HG02885 (cell line): ENCODE measurements at regions not wholly inside any gene's neighbourhood (a gene's known extent, or its start where the extent isn't known, plus 50 kb on each side); places are given as distances from the start of the nearest gene placed in this dataset.

Source experiments
- ATAC-seq: cut with Tn5 transposase; IDR thresholded peaks from one replicate; pipeline ENCODE4 v1.9.1; 2021; ENCODE audit warnings: mild to moderate bottlenecking; ENCODE audit not compliant: unreplicated experiment, poor library complexity

DNA sequence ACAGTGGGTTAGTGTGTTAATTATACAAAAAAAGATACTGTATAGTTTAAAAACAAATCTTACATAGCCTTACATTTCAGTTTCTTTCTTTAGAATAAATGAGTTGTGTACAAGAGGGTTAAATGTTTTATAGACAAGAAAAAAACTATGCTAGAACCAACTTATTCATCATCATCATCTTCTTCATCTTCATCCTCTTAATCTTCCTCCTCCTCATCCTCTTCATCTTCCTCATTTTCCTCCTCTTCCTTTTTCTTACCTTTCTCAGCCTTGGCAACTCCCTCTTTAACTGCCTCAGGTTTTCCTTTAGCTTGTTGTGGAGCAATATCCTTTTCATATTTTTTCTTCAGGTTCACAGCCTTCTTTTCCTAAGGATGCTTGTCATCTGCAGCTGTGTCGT is 53.7 kb downstream of the RPS12 start:
- no peak for ATAC-seq

GRCh38 chr6:132872923-132873322 is 58.6 kb downstream of the RPS12 start:
- ATAC-seq = peak; percentile 100

GRCh38 chr6:132877003-132877402 is 62.6 kb downstream of the RPS12 start:
- ATAC-seq = no peak

- ATAC-seq = no peak
Observed at GRCh38 chr6:132887204-132887603, 72.8 kb downstream of the RPS12 start.

DNA sequence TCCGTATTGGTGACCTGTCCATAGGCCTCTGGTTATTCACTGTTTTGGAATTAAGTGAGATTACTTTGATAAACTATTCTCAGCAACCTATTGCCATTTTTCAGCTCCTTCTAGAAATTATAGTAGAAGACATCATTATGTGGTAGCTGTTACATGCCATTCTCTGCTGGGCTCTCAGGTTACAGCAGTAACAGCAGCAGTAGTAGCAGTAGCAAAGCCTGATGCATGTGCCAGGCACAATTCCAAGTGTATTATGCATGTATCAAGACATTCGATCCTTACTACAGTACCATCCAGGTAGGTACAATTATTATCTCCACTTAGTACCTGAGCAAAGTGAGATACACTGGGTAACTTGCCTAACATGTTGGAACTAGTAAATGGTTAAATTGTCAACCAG is 74.3 kb downstream of the RPS12 start:
- ATAC-seq = no peak

GRCh38 chr6:132892929-132893771 is 78.8 kb downstream of the RPS12 start:
- no peak for ATAC-seq

DNA sequence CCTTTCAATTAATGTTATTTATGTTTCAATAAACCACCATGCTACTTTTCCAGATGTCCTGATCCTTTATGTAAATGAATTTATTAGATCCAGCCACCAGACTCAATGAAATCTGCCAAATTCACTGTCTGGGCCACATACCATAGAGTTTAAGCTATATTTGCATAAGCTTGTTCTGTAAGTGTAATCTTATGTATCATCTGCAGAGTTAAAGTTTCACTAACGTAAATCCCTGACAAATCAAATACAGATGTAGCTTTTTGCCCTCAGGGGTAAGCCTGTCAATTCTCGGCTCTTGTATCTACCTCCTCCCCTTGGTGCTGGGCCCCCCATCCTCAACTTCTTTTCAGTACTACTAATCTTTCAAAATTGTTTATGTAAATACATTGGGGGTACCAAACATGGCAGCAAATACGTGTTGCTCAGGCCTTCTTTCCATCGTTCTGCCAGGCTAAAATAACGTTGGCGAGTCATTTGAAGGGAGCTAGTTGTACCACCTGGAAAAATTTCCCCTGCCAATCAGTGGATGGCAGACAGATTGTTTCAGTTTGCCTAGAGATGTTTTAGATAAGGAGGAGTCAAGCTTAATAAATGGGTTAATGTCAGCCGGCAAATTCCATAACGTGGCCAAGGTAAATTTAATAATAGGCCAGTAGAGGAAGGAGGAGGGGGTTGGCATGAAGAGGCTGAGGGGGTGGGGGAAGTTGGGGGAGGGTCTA is 79.6 kb downstream of the RPS12 start:
- ATAC-seq = no peak

DNA sequence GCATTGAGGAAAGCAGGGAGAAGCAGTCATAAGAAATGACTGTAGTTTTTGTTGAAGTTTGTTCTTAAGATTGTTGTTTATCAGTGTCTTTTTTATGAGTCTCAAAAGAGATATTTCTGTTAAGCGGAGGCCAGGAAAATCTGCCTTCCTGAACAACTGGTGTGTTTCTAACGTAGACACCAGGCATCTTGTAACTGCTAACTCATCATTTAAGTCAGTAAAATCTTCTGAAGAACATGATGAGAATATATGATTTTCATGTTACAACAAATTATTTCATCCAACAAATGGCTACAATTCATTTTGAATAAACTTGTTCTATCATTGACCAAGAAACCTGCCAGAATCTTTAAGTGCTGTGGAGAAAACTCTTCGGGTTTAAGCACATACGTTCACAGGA is 84.0 kb downstream of the RPS12 start:
- ATAC-seq = no peak

DNA sequence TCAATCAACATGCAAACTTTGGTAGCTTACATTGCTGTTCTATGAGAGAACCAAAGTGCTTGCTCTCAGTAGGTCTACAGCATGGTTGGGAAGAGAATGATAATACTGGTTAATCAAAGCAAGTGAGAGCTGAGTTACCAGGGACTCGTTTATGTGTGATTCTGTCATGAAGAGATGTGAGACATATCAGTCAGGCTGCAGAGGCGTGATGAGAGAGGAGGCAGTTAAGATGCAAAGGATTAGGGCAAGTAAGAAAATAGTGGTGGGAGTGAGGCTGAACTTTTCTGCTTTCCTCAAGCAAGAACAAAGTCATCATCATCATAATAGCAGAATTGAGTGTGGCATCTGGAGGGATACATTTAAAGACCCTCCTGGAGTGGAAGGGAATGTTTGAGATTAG is 86.5 kb downstream of the RPS12 start:
- ATAC-seq = no peak

DNA sequence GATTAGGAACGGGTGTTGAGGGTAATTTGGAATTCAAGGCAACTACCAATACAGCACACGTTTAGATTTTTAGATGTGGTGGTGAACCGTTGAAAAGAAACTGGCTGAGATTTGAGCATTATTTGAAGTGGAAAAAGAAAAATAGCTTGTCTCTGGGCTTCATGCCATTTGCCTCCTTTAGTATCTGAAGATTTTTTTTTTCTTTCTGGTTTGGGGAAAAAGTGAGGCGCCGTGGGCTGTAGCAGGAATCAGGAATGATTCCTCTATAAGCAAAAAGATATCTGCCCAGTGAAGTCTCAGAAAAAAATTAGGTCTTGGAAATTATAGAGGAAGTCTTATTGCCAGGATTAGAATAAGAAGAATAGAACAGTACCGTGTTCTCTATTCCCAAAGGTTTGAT is 88.5 kb downstream of the RPS12 start:
- no peak for ATAC-seq

GRCh38 chr6:132907231-132907630 is 92.9 kb downstream of the RPS12 start:
- no peak for ATAC-seq

- no peak for ATAC-seq
Observed at GRCh38 chr6:132907914-132908313, 93.5 kb downstream of the RPS12 start.

DNA sequence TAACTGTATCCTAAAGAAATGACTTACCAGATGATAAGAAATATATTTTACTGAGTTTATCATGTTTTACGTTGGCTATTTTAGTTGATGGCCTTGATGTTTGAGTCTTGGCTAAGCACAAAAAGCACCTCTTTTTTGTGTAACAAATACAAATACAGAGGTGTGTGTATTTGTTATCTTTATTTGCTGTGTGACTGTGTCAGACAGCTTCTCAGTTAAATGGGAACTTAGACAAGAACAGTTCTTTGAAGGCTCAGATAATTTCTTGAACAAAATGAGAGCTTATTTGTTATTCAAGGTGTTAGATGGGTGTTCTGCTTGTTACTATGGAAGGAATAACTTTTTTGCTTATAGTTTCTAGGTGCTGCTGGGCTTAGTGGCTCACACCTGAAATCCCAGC is 95.4 kb downstream of the RPS12 start:
- no peak for ATAC-seq

DNA sequence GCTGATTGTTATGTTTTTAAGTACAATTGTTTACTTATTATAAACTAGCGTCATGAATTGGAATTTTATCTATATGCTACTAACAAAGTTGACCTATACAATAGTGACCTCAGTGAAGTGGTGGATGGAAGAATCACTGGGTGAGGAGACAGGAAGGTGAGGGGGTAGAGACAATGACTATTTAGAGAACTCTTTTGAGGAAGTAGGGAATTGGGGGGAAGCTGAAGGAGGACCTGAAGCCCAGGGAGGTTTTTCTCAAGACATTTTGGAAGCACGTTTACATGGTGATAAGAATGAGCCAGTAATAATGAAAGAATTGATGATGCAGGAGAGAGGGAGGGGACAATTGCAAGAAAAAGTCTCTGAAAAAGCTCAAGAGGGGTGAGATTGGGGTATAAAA is 96.4 kb downstream of the RPS12 start:
- no peak for ATAC-seq

- no peak for ATAC-seq
Observed at GRCh38 chr6:132919045-132919860, 104.9 kb downstream of the RPS12 start.

DNA sequence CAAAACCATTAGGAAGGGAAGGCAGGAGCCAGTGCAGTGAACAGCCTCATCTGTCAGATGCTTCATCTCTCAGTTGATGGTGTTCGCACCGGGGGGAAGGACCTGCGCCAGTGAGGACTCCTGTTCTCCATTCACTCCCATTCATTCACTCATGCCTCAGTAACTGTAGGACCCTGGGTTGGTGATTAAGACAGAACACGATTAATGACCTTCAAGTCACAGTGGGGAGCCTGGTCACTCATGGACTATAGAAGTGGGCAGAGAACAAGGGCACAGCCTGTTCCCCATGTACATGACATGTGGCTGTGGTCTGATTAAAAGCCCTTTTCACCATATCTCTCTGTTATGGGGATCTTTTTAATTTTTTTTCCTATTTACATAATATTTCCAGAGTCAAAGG is 113.3 kb downstream of the RPS12 start:
- no peak for ATAC-seq

DNA sequence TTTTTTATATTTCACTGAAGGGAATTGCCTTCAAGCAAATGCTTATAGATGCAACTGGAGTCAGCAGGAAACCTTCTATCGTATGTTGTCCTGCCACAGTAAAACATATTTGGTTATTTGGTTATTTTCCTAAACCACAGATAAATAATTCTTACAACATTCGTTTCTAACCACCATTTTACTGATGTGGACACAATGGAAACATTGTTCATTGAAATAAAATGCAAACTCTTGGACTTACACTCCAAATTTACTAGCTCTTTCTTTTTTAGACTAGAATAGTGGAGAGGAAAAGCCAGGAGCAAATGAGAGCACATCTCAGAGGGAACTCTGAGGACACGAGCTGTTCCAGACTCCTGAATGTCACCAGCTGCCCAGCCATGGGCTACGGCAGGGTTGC is 114.8 kb downstream of the RPS12 start:
- ATAC-seq = no peak

DNA sequence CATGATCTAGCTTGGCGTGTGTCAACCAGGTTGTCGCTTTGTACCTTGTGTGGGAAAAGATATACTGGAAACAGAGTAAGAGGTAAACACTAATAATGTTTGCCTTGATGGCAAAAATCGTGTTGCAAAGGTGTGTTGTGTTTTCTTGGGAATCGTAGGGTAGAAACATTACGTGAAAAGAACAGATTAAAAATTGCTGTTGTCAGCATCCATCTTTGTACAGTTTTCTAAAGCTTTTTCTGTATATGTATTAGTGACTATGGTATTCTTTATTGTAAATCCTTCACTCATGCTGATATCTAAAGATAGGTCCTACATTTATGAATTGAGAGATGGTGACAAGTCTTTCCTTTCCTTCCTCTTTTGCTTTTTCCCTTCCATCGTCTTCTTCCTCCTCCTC is 116.9 kb downstream of the RPS12 start:
- no peak for ATAC-seq

DNA sequence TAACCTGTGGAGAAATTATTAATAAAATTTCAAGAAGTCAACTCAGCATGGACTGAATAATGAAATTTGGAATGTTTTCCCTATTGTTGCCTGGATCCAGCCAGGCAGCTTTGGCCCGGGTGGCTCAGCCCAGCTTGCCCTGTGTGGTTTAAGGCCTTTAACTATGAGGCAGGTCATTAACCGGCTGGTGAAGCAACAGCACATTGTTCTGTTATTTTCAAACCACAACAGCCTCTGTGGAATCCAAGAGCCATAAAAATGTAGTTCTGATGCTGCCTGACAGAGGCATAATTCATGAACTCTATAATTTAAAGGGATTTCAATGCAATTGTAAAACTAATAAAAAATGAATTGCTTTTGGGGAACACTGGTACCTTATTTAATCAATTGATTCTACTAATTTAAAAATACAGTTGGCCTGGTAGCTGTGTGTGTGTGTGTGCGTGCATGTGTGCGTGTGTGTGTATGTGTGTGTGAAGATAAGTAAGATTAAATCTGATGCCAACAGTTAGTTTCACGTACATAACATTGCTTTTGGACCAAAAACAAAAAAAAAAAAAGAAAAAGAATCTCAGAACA is 117.7 kb downstream of the RPS12 start:
- no peak for ATAC-seq

- ATAC-seq = no peak
Observed at GRCh38 chr6:132932588-132932987, 118.2 kb downstream of the RPS12 start.

- ATAC-seq = no peak
Observed at GRCh38 chr6:132933090-132933489, 118.7 kb downstream of the RPS12 start.
